PC-9 (cell line): ENCODE measurements at regions not wholly inside any gene's neighbourhood (a gene's known extent, or its start where the extent isn't known, plus 50 kb on each side); places are given as distances from the start of the nearest gene placed in this dataset.

ENCODE experiments used
- BruUV-seq: library from RNA; stranded (reverse); fragments of 400-500 nt; replicated peaks from 2 replicates; lab custom pipeline; 2021; lab: Mats Ljungman, UMichigan
- CTCF ChIA-PET: fragments of 300-600 bp; sonication (Branson Sonifier 250); formaldehyde crosslinking; loops from one replicate; lab custom pipeline; 2022; ENCODE audit warnings: antibody characterized with exemption; lab: Charles Lee
- POLR2A ChIA-PET: fragments of 300-600 bp; sonication (Branson Sonifier 250); formaldehyde crosslinking; loops from one replicate; lab custom pipeline; 2022; ENCODE audit warnings: antibody characterized with exemption; ENCODE audit not compliant: unreplicated experiment; lab: Charles Lee
- DNase-seq, 2 experiments: peaks; one replicate each; pipeline versions ENCODE4 v3.0.0 to v3.0.0-alpha.2; 2015 to 2022; ENCODE audit warnings: mixed read lengths in 1 of 2
- H2AFZ ChIP-seq: fragments of 200-600 bp; sonication (generic); 2 replicates; pipeline ENCODE4 v1.8.1; 2017; ENCODE audit warnings: antibody characterized with exemption
- H3F3A ChIP-seq: fragments of 200-600 bp; sonication (generic); 2 replicates; pipeline ENCODE4 v1.8.1; 2017; ENCODE audit warnings: antibody characterized with exemption, mild to moderate bottlenecking, low read depth; ENCODE audit not compliant: insufficient read depth
- H3K27ac ChIP-seq: fragments of 200-600 bp; sonication (generic); 2 replicates; pipeline ENCODE4 v1.6.1; 2016; ENCODE audit warnings: mixed run types
- H3K27me3 ChIP-seq: fragments of 200-600 bp; sonication (generic); 2 replicates; pipeline ENCODE4 v1.6.1; 2016; ENCODE audit warnings: low read depth, mixed run types; ENCODE audit not compliant: insufficient read depth
- H3K36me3 ChIP-seq: fragments of 200-600 bp; sonication (generic); 2 replicates; pipeline ENCODE4 v1.6.1; 2016; ENCODE audit warnings: low read depth, mixed run types
- H3K4me1 ChIP-seq: fragments of 200-600 bp; sonication (generic); replicated peaks from 2 replicates; pipeline ENCODE4 v1.6.1; 2016; ENCODE audit warnings: mixed run types; ENCODE audit not compliant: insufficient read depth
- H3K4me2 ChIP-seq: fragments of 200-600 bp; sonication (generic); 2 replicates; pipeline ENCODE4 v1.6.1; 2017; ENCODE audit warnings: mixed run types
- H3K4me3 ChIP-seq: fragments of 200-600 bp; sonication (generic); 2 replicates; pipeline ENCODE4 v1.6.1; 2016; ENCODE audit warnings: mixed run types
- H3K79me2 ChIP-seq: fragments of 200-600 bp; sonication (generic); 2 replicates; pipeline ENCODE4 v1.6.1; 2017; ENCODE audit warnings: low read depth, mixed run types
- H3K9me2 ChIP-seq: fragments of 200-600 bp; sonication (generic); 2 replicates; pipeline ENCODE4 v1.8.1; 2017; ENCODE audit warnings: mild to moderate bottlenecking; ENCODE audit not compliant: insufficient read depth
- H3K9me3 ChIP-seq: fragments of 200-600 bp; sonication (generic); 2 replicates; pipeline ENCODE4 v1.8.1; 2016; ENCODE audit warnings: low read depth; ENCODE audit not compliant: insufficient read depth
- H4K20me1 ChIP-seq: fragments of 200-600 bp; sonication (generic); 2 replicates; pipeline ENCODE4 v1.8.1; 2017; ENCODE audit not compliant: insufficient read depth
- CTCF ChIP-seq: fragments of 200-600 bp; sonication (generic); conservative IDR thresholded peaks from 2 replicates; pipeline ENCODE4 v1.6.1; 2017; ENCODE audit warnings: mixed run types, antibody characterized with exemption, mild to moderate bottlenecking, moderate library complexity
- EZH2 ChIP-seq: fragments of 200-600 bp; sonication (generic); IDR thresholded peaks from 2 replicates; pipeline ENCODE4 v1.8.0; 2017; ENCODE audit warnings: antibody characterized with exemption, low read depth
- intact Hi-C: fragments of 100-400 bp; cut with micrococcal nuclease; formaldehyde crosslinking; loops from one replicate; pipeline ENCODE4 v1.10.0; 2022; ENCODE audit not compliant: unreplicated experiment

- H3K4me1 ChIP-seq: no peaks in the 10 kb centered on the region
- no peaks in the 10 kb centered on the region for H3F3A ChIP-seq
- H2AFZ ChIP-seq: no peak overlapping the region
- POLR2A ChIA-PET: no interaction called here
- TF ChIP-seq CTCF (no peak), EZH2 (no peak)
- no peaks in the 10 kb centered on the region for H3K9me3 ChIP-seq
- no peaks in the 10 kb centered on the region for H3K36me3 ChIP-seq
- CTCF ChIA-PET: no interaction called here
- DNase-seq: no peak
- no peak overlapping the region for H3K27ac ChIP-seq
- intact Hi-C loops: loop anchor here (10.0 kb wide), 2 partner anchors 149 to 821 kb away; no protein-coding TSS in a partner anchor
- H3K79me2 ChIP-seq: no peaks in the 10 kb centered on the region
- H4K20me1 ChIP-seq: no peaks in the 10 kb centered on the region
- no peak overlapping the region for H3K4me2 ChIP-seq
- H3K27me3 ChIP-seq: no peaks in the 10 kb centered on the region
- BruUV-seq: no TSS peak
- no peak overlapping the region for H3K4me3 ChIP-seq
- no peaks in the 10 kb centered on the region for H3K9me2 ChIP-seq
These were observed 286.4 kb downstream of the ZEB1 start for GRCh38 chr10:31605426-31605825.

GRCh38 chr10:31604646-31605170 lies 285.7 kb downstream of the ZEB1 start:
- H3K36me3 ChIP-seq: no peaks in the 10 kb centered on the region
- H3K4me3 ChIP-seq: no peak overlapping the region
- H3K4me1 ChIP-seq: no peaks in the 10 kb centered on the region
- no peaks in the 10 kb centered on the region for H3K9me3 ChIP-seq
- POLR2A ChIA-PET: no interaction called here
- no peak overlapping the region for H3K27ac ChIP-seq
- intact Hi-C loops: loop anchor here (10.0 kb wide), 2 partner anchors 150 to 820 kb away; no protein-coding TSS in a partner anchor
- H3K4me2 ChIP-seq: no peak overlapping the region
- no peaks in the 10 kb centered on the region for H3K9me2 ChIP-seq
- no peak for DNase-seq
- CTCF ChIA-PET: no interaction called here
- H3K27me3 ChIP-seq: no peaks in the 10 kb centered on the region
- H3F3A ChIP-seq: no peaks in the 10 kb centered on the region
- H3K79me2 ChIP-seq: no peaks in the 10 kb centered on the region
- BruUV-seq: no TSS peak
- TF ChIP-seq EZH2 (no peak), CTCF (no peak)
- H2AFZ ChIP-seq: no peak overlapping the region
- no peaks in the 10 kb centered on the region for H4K20me1 ChIP-seq

- DNase-seq: no peak
- no peak overlapping the region for H3K27ac ChIP-seq
- peak overlapping the region; percentile 66; the same call in 1 of the 2 replicates for H3K4me3 ChIP-seq
These were observed 285.1 kb downstream of the ZEB1 start for GRCh38 chr10:31604096-31604495.

More at GRCh38 chr10:31604096-31604495, 285.1 kb downstream of the ZEB1 start:
- peak overlapping the region; percentile 97; the same call in 1 of the 2 replicates for H2AFZ ChIP-seq
- H3K9me3 ChIP-seq: no peaks in the 10 kb centered on the region
- no peaks in the 10 kb centered on the region for H3F3A ChIP-seq
- no peaks in the 10 kb centered on the region for H3K9me2 ChIP-seq
- intact Hi-C loops: loop anchor here (10.0 kb wide), 2 partner anchors 151 to 819 kb away; no protein-coding TSS in a partner anchor
- H3K27me3 ChIP-seq: no peaks in the 10 kb centered on the region
- POLR2A ChIA-PET: no interaction called here
- H4K20me1 ChIP-seq: no peaks in the 10 kb centered on the region
- H3K4me1 ChIP-seq: no peaks in the 10 kb centered on the region
- H3K4me2 ChIP-seq: peak overlapping the region; percentile 73
- H3K79me2 ChIP-seq: no peaks in the 10 kb centered on the region
- TF ChIP-seq EZH2: no peak
- no peak for TF ChIP-seq CTCF
- CTCF ChIA-PET: no interaction called here
- no TSS peak for BruUV-seq
- no peaks in the 10 kb centered on the region for H3K36me3 ChIP-seq
